Colonic mucosa (tissue), 4 donors: ENCODE measurements at regions not wholly inside any gene's neighbourhood (a gene's known extent, or its start where the extent isn't known, plus 50 kb on each side); places are given as distances from the start of the nearest gene placed in this dataset.

Experiments used
- DNase-seq: peaks from one replicate; pipeline ENCODE4 v3.0.0-alpha.2; 2020
- H3K27ac ChIP-seq: fragments of 200-600 bp; one replicate; pipeline ENCODE4 v1.8.0; 2021
- H3K27me3 ChIP-seq: fragments of 200-600 bp; one replicate; pipeline ENCODE4 v1.8.0; 2021
- H3K36me3 ChIP-seq: fragments of 200-600 bp; one replicate; pipeline ENCODE4 v1.8.0; 2021
- H3K4me1 ChIP-seq: fragments of 200-600 bp; one replicate; pipeline ENCODE4 v1.8.0; 2021; ENCODE audit warnings: mild to moderate bottlenecking
- H3K4me3 ChIP-seq: fragments of 200-600 bp; one replicate; pipeline ENCODE4 v1.8.0; 2021
- H3K9ac ChIP-seq, 2 donors: one replicate each; pipeline ENCODE4 v1.7.0; 2013; ENCODE audit warnings: control low read depth in 2 of 2, low read depth in 2 of 2, low read length in 2 of 2
- H3K9me3 ChIP-seq: fragments of 200-600 bp; one replicate; pipeline ENCODE4 v1.8.0; 2021
- intact Hi-C: fragments of 100-400 bp; cut with DNase I; formaldehyde crosslinking; loops from one replicate; pipeline ENCODE4 v1.14.1; 2022
- TF ChIP-seq, protein P1 (sequence below): fragments of 200-600 bp; IDR thresholded peaks from one replicate; pipeline ENCODE4 v1.8.0; 2022; ENCODE audit warnings: antibody characterized with exemption, mild to moderate bottlenecking
- donor health status: healthy.
- donor health status: DM: no; HTN: no; CAD: no.
- donor health status: DM: no; HTN: no; CAD: no.

DNA sequence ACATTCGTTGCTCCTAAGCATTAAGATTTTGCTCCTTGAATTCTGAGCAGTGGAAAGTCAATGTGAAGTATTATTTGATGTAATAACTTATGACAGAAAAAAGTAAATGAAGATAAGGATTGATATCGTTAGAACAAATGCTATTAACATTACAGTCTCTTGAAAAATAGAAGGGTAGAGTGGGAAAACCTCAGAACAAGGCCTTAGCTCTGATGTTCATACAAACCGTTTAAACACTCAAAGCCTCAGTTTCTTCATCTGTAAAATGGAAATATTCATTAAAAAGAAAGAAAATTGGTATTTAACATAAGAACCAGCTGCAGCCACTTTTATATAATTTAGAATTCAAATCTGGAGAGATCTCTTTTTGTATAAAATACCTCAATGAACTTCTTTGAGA lies 250.4 kb upstream of the NCKAP5 start:
- Histone ChIP-seq H3K9ac (no peak overlapping the region), H3K27me3 (no peaks in the 10 kb centered on the region), H3K4me3 (no peak overlapping the region), H3K27ac (no peak overlapping the region), H3K4me1 (no peaks in the 10 kb centered on the region), H3K9me3 (no peaks in the 10 kb centered on the region), H3K36me3 (no peaks in the 10 kb centered on the region)
- intact Hi-C loops = no loop called here
- DNase-seq = no peak
- TF ChIP-seq, protein P1, sequence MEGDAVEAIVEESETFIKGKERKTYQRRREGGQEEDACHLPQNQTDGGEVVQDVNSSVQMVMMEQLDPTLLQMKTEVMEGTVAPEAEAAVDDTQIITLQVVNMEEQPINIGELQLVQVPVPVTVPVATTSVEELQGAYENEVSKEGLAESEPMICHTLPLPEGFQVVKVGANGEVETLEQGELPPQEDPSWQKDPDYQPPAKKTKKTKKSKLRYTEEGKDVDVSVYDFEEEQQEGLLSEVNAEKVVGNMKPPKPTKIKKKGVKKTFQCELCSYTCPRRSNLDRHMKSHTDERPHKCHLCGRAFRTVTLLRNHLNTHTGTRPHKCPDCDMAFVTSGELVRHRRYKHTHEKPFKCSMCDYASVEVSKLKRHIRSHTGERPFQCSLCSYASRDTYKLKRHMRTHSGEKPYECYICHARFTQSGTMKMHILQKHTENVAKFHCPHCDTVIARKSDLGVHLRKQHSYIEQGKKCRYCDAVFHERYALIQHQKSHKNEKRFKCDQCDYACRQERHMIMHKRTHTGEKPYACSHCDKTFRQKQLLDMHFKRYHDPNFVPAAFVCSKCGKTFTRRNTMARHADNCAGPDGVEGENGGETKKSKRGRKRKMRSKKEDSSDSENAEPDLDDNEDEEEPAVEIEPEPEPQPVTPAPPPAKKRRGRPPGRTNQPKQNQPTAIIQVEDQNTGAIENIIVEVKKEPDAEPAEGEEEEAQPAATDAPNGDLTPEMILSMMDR = no peak

DNA sequence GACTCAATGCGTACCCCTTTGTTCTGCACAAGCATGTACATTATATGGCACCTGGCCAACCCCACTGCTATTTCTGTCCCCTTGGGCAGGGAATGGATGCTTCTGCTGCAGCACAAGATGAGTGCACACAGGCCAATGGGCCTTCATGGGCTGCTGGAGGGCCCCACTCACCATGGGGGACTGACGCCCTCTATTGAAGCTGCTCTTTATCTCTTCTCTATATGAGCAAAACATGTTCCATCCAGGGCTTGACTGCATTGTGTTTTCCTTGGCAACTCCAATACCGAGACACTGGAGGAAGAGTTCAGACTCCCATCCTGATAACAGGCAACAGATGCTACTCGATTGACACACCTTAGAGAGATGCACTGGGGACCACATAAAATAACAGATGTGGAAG lies 251.6 kb upstream of the NCKAP5 start:
- Histone ChIP-seq H3K4me1 (no peaks in the 10 kb centered on the region), H3K4me3 (no peak overlapping the region), H3K9me3 (no peaks in the 10 kb centered on the region), H3K36me3 (no peaks in the 10 kb centered on the region), H3K27me3 (no peaks in the 10 kb centered on the region), H3K27ac (no peak overlapping the region), H3K9ac (no peak overlapping the region)
- no peak for DNase-seq
- TF ChIP-seq, protein P1 = no peak
- intact Hi-C loops = no loop called here

DNA sequence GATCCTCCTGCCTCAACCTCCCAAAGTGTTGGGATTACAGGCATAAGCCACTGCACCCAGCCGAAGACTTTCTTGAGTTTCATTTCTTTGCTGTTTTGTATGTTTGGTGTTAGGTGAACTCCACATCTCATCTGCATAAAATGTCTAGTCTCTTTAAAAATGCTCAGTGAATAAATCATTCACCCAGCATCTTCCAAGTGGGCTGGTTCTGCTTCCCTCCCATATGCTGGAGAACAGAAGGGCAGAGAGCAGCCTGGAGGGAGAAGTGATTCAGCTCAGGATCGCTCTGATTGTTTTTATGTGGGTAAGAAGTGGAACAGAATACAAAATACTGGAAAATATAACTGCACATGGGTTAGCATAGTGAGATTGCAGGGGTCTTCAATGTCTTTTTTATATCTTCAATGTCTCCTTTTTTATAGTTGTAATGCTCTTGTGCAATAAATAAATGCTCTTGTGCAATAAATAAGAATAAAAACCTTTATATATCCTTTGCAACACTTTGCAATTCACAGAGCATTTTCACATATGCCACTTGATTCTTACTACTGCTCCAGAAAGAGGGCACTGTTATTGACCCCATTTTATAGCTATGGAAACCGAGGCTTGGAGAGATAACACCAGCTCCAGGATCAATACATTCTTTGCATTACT lies 253.0 kb upstream of the NCKAP5 start:
- intact Hi-C loops = no loop called here
- Histone ChIP-seq H3K27me3 (no peaks in the 10 kb centered on the region), H3K4me1 (no peaks in the 10 kb centered on the region), H3K9ac (no peak overlapping the region), H3K36me3 (no peaks in the 10 kb centered on the region), H3K4me3 (no peak overlapping the region), H3K27ac (no peak overlapping the region), H3K9me3 (no peaks in the 10 kb centered on the region)
- TF ChIP-seq, protein P1 = no peak
- no peak for DNase-seq

DNA sequence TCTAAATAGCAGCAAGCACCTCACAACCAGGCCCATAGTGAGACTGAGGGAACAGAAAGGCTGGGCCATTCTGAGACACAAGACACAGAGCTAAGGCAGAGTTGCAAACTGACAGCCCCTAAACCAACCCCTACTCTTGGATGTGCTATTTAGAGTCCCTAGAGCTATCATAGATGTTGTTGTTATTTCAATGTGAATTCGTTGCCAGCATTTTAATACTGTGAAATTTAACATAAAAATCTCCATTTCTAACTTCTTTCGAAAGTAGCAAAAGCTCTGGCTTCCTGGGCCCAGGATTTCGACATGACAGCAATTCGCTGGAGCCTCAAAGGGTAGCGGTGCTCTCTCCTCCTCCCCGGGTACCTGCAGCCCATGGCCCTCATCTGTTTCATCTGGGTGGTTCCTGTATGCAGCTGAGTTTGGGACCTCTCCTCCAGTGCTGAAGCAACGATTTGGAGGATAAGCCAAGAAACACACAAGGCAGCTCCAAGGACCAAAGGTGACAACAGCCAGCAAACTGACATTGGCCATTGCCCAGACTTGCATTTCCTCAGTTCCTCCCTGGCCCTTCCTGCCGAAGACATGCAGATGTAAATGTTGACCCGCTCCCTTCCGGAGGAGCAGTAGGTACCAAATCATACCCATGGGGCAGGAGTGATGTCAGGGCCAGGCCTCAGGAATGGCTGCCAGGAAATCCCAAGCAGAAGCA lies 254.4 kb upstream of the NCKAP5 start:
- TF ChIP-seq, protein P1 = no peak
- no peaks in the 10 kb centered on the region for H3K36me3 ChIP-seq

DNA sequence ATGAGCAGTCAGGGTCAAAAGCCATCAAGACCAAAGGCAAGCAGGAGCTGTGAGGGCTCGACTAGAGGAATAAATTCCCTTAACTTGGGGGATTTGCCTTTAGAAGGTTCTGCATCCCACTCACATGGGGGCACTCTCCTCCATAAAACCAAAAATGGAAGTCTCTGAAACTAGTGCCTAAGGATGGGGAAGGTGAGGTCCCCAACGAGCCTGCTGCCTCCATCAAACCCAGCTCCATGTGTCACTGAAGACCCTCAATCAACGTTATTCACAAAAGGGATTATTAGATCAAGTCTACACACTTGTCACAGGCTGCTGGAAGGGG lies 254.9 kb upstream of the NCKAP5 start:
- DNase-seq = no peak
- no peak overlapping the region for H3K9ac ChIP-seq
- no peaks in the 10 kb centered on the region for H3K4me1 ChIP-seq
- H3K4me3 ChIP-seq = no peak overlapping the region
- H3K27me3 ChIP-seq = no peaks in the 10 kb centered on the region
- no peak overlapping the region for H3K27ac ChIP-seq
- intact Hi-C loops = no loop called here
- no peaks in the 10 kb centered on the region for H3K36me3 ChIP-seq
- TF ChIP-seq, protein P1 = no peak
- H3K9me3 ChIP-seq = no peaks in the 10 kb centered on the region

More for the DNA sequence above, 254.4 kb upstream of the NCKAP5 start:
- no peak for DNase-seq
- intact Hi-C loops = no loop called here
- H3K27ac ChIP-seq = no peak overlapping the region
- no peaks in the 10 kb centered on the region for H3K27me3 ChIP-seq
- no peak overlapping the region for H3K4me3 ChIP-seq
- no peaks in the 10 kb centered on the region for H3K9me3 ChIP-seq
- H3K4me1 ChIP-seq = no peaks in the 10 kb centered on the region
- H3K9ac ChIP-seq = no peak overlapping the region
